Parathyroid adenoma (tissue), 2 donors: ENCODE measurements at regions not wholly inside any gene's neighbourhood (a gene's known extent, or its start where the extent isn't known, plus 50 kb on each side); places are given as distances from the start of the nearest gene placed in this dataset.

Experiments
- H2AFZ ChIP-seq: fragments of 300-600 bp; sonication (generic); one replicate; pipeline ENCODE4 v1.7.0; 2017; ENCODE audit warnings: antibody characterized with exemption, mild to moderate bottlenecking
- H3K27ac ChIP-seq: fragments of 300-600 bp; sonication (generic); one replicate; pipeline ENCODE4 v1.7.0; 2017
- H3K27me3 ChIP-seq: fragments of 300-600 bp; sonication (generic); one replicate; pipeline ENCODE4 v1.7.0; 2017; ENCODE audit warnings: low read length; ENCODE audit not compliant: control insufficient read depth, insufficient read depth
- H3K36me3 ChIP-seq: fragments of 300-600 bp; sonication (generic); one replicate; pipeline ENCODE4 v1.7.0; 2017; ENCODE audit warnings: low read length; ENCODE audit not compliant: control insufficient read depth, insufficient read depth
- H3K4me1 ChIP-seq: fragments of 300-600 bp; sonication (generic); one replicate; pipeline ENCODE4 v1.7.0; 2017; ENCODE audit warnings: control low read depth
- H3K4me2 ChIP-seq: fragments of 300-600 bp; sonication (generic); one replicate; pipeline ENCODE4 v1.7.0; 2017; ENCODE audit warnings: low read length
- H3K4me3 ChIP-seq: fragments of 300-600 bp; sonication (generic); one replicate; pipeline ENCODE4 v1.7.0; 2017; ENCODE audit warnings: low read depth, low read length
- H3K79me2 ChIP-seq: fragments of 300-600 bp; sonication (generic); one replicate; pipeline ENCODE4 v1.7.0; 2017; ENCODE audit warnings: control low read depth
- H3K9ac ChIP-seq: fragments of 300-600 bp; sonication (generic); one replicate; pipeline ENCODE4 v1.7.0; 2017; ENCODE audit warnings: mild to moderate bottlenecking
- H3K9me3 ChIP-seq: fragments of 300-600 bp; sonication (generic); one replicate; pipeline ENCODE4 v1.7.0; 2017; ENCODE audit warnings: low read length; ENCODE audit not compliant: control insufficient read depth
- TF ChIP-seq, protein P1 (sequence below): fragments of 300-600 bp; sonication (generic); IDR thresholded peaks from one replicate; pipeline ENCODE4 v1.7.0; 2017; ENCODE audit warnings: antibody characterized with exemption, mild to moderate bottlenecking
- donor health status: primary hyperparathyroidism.

DNA sequence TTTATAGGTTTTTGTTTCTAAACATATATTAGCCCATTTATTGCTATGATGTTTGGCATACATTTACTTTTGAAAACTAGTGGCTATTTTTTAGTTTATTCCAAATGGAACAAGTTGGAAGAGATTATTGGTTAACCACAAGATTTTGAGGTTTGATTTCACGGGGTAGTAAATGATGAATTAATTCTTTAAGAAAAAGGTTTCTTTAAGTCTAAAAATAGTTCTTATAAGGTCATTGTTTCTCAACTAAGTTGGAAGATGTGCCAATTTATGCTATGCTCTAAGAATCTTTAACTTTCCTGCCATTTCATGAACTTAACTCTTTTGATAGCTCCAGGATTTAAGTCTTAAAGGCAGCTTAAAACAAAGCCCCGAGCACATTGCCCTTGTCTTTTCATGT, 183.8 kb downstream of the LMO4 start:
- no peaks in the 10 kb centered on the region for H3K27me3 ChIP-seq

GRCh38 chr1:87513255-87513654, 184.6 kb downstream of the LMO4 start:
- no peaks in the 10 kb centered on the region for H3K27me3 ChIP-seq
- TF ChIP-seq, protein P1, sequence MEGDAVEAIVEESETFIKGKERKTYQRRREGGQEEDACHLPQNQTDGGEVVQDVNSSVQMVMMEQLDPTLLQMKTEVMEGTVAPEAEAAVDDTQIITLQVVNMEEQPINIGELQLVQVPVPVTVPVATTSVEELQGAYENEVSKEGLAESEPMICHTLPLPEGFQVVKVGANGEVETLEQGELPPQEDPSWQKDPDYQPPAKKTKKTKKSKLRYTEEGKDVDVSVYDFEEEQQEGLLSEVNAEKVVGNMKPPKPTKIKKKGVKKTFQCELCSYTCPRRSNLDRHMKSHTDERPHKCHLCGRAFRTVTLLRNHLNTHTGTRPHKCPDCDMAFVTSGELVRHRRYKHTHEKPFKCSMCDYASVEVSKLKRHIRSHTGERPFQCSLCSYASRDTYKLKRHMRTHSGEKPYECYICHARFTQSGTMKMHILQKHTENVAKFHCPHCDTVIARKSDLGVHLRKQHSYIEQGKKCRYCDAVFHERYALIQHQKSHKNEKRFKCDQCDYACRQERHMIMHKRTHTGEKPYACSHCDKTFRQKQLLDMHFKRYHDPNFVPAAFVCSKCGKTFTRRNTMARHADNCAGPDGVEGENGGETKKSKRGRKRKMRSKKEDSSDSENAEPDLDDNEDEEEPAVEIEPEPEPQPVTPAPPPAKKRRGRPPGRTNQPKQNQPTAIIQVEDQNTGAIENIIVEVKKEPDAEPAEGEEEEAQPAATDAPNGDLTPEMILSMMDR, result no peak
- no peak overlapping the region for H3K4me2 ChIP-seq
- no peak overlapping the region for H3K4me3 ChIP-seq
- no peak overlapping the region for H3K27ac ChIP-seq
- no peaks in the 10 kb centered on the region for H3K4me1 ChIP-seq
- no peaks in the 10 kb centered on the region for H3K9me3 ChIP-seq
- no peak overlapping the region for H3K9ac ChIP-seq
- no peak overlapping the region for H2AFZ ChIP-seq
- H3K79me2 ChIP-seq, result no peaks in the 10 kb centered on the region
- H3K36me3 ChIP-seq, result no peaks in the 10 kb centered on the region

More for the DNA sequence above, 183.8 kb downstream of the LMO4 start:
- Histone ChIP-seq H3K9me3 (no peaks in the 10 kb centered on the region), H3K79me2 (no peaks in the 10 kb centered on the region), H3K4me2 (no peak overlapping the region), H3K9ac (no peak overlapping the region), H3K27ac (no peak overlapping the region), H3K4me3 (no peak overlapping the region), H2AFZ (no peak overlapping the region), H3K36me3 (no peaks in the 10 kb centered on the region), H3K4me1 (no peaks in the 10 kb centered on the region)
- TF ChIP-seq, protein P1, result no peak

- no peaks in the 10 kb centered on the region for H3K4me1 ChIP-seq
- H3K27me3 ChIP-seq, result no peaks in the 10 kb centered on the region
- H3K36me3 ChIP-seq, result no peaks in the 10 kb centered on the region
- H3K4me3 ChIP-seq, result no peak overlapping the region
- H3K9ac ChIP-seq, result no peak overlapping the region
- no peak overlapping the region for H3K4me2 ChIP-seq
- no peak overlapping the region for H2AFZ ChIP-seq
- H3K27ac ChIP-seq, result no peak overlapping the region
- H3K9me3 ChIP-seq, result no peaks in the 10 kb centered on the region
- H3K79me2 ChIP-seq, result no peaks in the 10 kb centered on the region
- TF ChIP-seq, protein P1, result no peak
Measured at GRCh38 chr1:87513966-87514660, 185.4 kb downstream of the LMO4 start.

DNA sequence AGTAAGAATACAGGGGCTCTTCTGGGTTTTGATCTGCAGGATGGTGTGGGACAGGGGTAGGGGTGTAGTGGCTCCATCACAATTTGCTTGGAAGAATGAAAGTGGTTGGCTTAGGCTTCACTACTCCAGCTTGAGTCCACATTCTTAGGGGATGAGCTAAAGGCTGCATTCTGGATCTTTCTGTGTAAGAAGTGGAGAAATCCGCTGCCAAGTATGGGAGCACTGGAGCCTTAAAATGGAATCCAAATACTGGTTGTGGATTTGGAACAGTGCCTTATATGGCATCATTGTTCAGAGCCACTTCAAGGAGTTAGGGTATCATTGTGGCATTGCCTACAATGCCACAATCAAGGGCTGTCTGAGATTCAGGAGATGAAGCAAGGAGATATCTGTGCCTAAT, 187.1 kb downstream of the LMO4 start:
- no peak overlapping the region for H2AFZ ChIP-seq
- H3K4me1 ChIP-seq, result no peaks in the 10 kb centered on the region
- H3K9ac ChIP-seq, result no peak overlapping the region
- TF ChIP-seq, protein P1, result no peak
- no peaks in the 10 kb centered on the region for H3K79me2 ChIP-seq
- no peaks in the 10 kb centered on the region for H3K9me3 ChIP-seq
- H3K27ac ChIP-seq, result no peak overlapping the region
- no peak overlapping the region for H3K4me2 ChIP-seq
- no peaks in the 10 kb centered on the region for H3K27me3 ChIP-seq
- H3K4me3 ChIP-seq, result no peak overlapping the region
- H3K36me3 ChIP-seq, result no peaks in the 10 kb centered on the region

DNA sequence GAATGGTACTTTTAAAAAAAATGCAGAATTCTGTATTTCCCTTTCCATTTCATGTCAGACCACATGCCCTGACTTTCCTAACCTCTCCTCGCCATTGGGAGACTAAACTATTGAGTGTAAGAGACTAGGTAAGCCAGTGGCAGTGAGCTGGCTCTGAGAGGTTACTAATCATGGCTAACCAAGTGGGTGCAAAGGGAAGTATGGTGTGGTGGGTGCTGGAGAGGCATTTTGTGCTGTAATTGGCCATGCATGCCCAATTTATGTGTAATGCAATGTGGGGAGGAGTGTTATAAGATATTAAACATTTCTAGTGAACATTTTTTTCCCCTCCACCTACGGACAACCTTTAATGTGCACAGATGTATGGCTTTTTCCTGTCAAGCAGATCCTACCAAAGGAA, 190.1 kb downstream of the LMO4 start:
- Histone ChIP-seq H2AFZ (no peak overlapping the region), H3K36me3 (no peaks in the 10 kb centered on the region), H3K9ac (no peak overlapping the region), H3K9me3 (no peaks in the 10 kb centered on the region), H3K27me3 (no peaks in the 10 kb centered on the region), H3K4me1 (no peaks in the 10 kb centered on the region), H3K4me2 (no peak overlapping the region), H3K27ac (no peak overlapping the region), H3K79me2 (no peaks in the 10 kb centered on the region), H3K4me3 (no peak overlapping the region)
- TF ChIP-seq, protein P1, result no peak
